HUES64 (cell line): ENCODE measurements at regions not wholly inside any gene's neighbourhood (a gene's known extent, or its start where the extent isn't known, plus 50 kb on each side); places are given as distances from the start of the nearest gene placed in this dataset.

Source experiments
- H3K27ac ChIP-seq: 2 replicates; pipeline ENCODE4 v1.7.0; 2013; ENCODE audit warnings: low read depth, low read length, inconsistent platforms
- H3K27me3 ChIP-seq: 2 replicates; pipeline ENCODE4 v1.6.1; 2013; ENCODE audit warnings: mild to moderate bottlenecking, low read length; ENCODE audit not compliant: insufficient read depth
- H3K36me3 ChIP-seq: 2 replicates; pipeline ENCODE4 v1.6.1; 2013; ENCODE audit warnings: mild to moderate bottlenecking, low read length; ENCODE audit not compliant: insufficient read depth
- H3K4me1 ChIP-seq: 2 replicates; pipeline ENCODE4 v1.6.1; 2013; ENCODE audit warnings: mild to moderate bottlenecking, low read length, moderate library complexity; ENCODE audit not compliant: insufficient read depth
- H3K4me3 ChIP-seq: 2 replicates; pipeline ENCODE4 v1.5.1; 2013; ENCODE audit warnings: mild to moderate bottlenecking, low read length, moderate library complexity
- H3K9ac ChIP-seq: 2 replicates; pipeline ENCODE4 v1.6.1; 2013; ENCODE audit warnings: mild to moderate bottlenecking, low read depth, low read length
- H3K9me3 ChIP-seq: 2 replicates; pipeline ENCODE4 v1.6.1; 2013; ENCODE audit warnings: low read depth, low read length; ENCODE audit not compliant: insufficient read depth
- WGBS: fragments of 150-250, 120-280 bp; methylation state at CpG from one replicate; pipeline ENCODE4 v1.1.7; 2013; ENCODE audit warnings: missing lambda C conversion rate; 5-methylcytosine and 5-hydroxymethylcytosine counted together

GRCh38 chr7:12882710-12883109, 195.3 kb downstream of the ARL4A start:
- Histone ChIP-seq H3K36me3 (no peaks in the 10 kb centered on the region), H3K4me1 (no peaks in the 10 kb centered on the region; the same call in 1 of the 2 replicates), H3K9ac (no peak overlapping the region), H3K9me3 (no peaks in the 10 kb centered on the region), H3K4me3 (no peak overlapping the region), H3K27me3 (no peaks in the 10 kb centered on the region), H3K27ac (no peak overlapping the region)
- 89% methylated on average over 1 of the region's 1 CpG for WGBS

DNA sequence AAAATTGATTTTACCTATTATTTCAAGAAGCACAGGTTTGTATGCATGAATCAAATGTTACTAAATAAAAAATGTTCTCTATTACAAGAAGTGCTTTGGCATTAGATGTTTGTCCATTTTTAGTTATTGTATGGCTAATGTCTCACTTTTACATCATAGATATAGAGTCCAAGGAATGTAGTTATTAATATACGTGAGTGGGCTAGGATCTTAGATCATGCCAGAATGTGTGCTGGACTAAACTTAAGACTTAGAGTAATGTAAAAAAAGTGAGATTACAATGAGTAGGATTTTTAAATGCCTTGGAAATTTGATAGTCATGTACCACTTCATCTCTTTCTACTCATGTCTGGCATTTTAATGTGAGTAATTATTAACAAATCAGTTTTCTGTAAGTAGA, 196.6 kb downstream of the ARL4A start:
- no peaks in the 10 kb centered on the region for H3K9me3 ChIP-seq
- no peaks in the 10 kb centered on the region; the same call in 1 of the 2 replicates for H3K4me1 ChIP-seq
- no peaks in the 10 kb centered on the region for H3K27me3 ChIP-seq
- no peaks in the 10 kb centered on the region for H3K36me3 ChIP-seq
- H3K4me3 ChIP-seq, result no peak overlapping the region
- H3K9ac ChIP-seq, result no peak overlapping the region
- H3K27ac ChIP-seq, result no peak overlapping the region
- WGBS, result 94% methylated on average over 1 of the region's 1 CpG

GRCh38 chr7:12884856-12885440, 197.5 kb downstream of the ARL4A start:
- whole genome bisulfite sequencing, result 85% methylated on average over 3 of the region's 3 CpGs
- Histone ChIP-seq H3K36me3 (no peaks in the 10 kb centered on the region), H3K4me1 (no peaks in the 10 kb centered on the region; the same call in 1 of the 2 replicates), H3K27me3 (no peaks in the 10 kb centered on the region), H3K4me3 (no peak overlapping the region), H3K9me3 (no peaks in the 10 kb centered on the region), H3K27ac (no peak overlapping the region), H3K9ac (no peak overlapping the region)

DNA sequence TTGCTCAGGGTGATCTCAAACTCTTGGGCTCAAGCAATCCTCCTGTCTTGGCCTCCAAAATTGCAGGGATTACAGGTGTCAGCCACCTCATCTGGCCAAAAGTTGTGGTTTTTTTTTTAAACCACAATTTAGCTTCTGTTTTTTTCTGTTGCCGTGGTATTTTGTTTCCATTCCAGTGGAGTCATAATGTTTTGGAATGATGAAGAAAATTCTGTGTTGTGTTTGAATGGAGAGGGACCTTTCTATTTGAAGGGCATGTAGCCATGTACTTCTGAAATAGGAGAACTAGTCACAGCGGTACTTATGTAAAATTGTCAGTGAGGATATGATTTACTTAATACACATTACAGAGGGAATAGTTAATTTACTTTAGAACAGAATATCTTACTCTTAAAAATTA, 201.3 kb downstream of the ARL4A start:
- Histone ChIP-seq H3K9ac (no peak overlapping the region), H3K36me3 (no peaks in the 10 kb centered on the region), H3K4me3 (no peak overlapping the region), H3K9me3 (no peaks in the 10 kb centered on the region), H3K27ac (no peak overlapping the region), H3K27me3 (no peaks in the 10 kb centered on the region), H3K4me1 (no peaks in the 10 kb centered on the region; the same call in 1 of the 2 replicates)
- WGBS, result 86% methylated on average over 1 of the region's 2 CpGs

DNA sequence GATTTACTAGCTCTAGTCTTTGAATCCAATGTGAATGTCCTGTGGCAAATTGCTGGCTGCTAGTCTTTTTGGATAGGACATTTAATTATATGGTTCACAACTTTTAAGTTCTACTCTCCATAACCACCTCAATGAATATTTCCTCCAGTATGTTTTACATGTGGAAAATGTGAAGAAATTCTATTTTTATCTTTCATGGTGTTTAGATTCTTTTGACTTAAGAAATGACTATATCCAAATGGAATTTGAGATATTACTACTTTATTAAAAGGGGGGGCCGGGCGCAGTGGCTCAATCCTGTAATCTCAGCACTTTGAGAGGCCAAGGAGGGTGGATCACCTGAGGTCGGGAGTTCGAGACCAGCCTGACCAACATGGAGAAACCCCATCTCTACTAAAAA, 202.0 kb downstream of the ARL4A start:
- Histone ChIP-seq H3K9me3 (no peaks in the 10 kb centered on the region), H3K36me3 (no peaks in the 10 kb centered on the region), H3K4me1 (no peaks in the 10 kb centered on the region; the same call in 1 of the 2 replicates), H3K27me3 (no peaks in the 10 kb centered on the region), H3K9ac (no peak overlapping the region), H3K4me3 (no peak overlapping the region), H3K27ac (no peak overlapping the region)
- WGBS, result 97% methylated on average over 4 of the region's 4 CpGs

DNA sequence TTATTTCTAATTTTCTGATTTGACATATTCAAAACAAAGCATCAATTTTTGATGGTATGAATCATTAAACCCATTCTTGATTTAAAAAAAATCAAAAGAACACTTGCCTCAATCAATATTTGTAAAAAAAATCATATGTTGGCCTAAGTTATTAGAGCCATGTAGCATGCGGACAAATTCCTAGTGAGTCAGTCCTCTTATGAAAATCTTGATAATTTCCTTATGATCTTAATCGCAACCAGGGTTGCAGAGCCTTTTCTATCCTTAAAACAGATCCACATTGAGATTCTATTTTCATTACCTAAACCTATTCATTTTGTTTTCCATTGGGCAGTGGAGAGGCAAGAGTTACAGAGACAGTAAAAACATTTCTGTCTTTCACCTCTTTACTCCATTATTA, 203.2 kb downstream of the ARL4A start:
- Histone ChIP-seq H3K27ac (no peak overlapping the region), H3K4me1 (no peaks in the 10 kb centered on the region), H3K9me3 (no peaks in the 10 kb centered on the region), H3K4me3 (no peak overlapping the region), H3K9ac (no peak overlapping the region), H3K36me3 (no peaks in the 10 kb centered on the region), H3K27me3 (no peaks in the 10 kb centered on the region)
- 98% methylated on average over 2 of the region's 2 CpGs for WGBS

DNA sequence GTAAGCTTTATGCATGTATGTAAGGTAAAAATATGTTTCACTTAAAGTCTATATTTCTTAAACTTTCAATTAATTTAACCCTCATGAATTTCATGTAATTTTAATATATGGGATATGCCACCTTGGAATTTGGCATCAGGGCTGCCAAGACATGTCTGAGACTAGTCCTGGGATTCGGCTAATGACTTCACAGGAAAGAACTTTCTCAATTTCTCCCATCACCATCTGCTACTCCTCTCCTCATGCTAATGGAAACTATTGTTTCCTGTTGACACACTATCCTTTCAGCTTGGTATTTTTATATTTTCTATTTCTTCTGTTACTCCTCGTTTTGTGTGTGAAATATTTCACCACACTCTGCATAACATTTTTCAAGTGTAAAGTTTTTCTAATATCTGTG, 205.9 kb downstream of the ARL4A start:
- Histone ChIP-seq H3K27ac (no peak overlapping the region), H3K9ac (no peak overlapping the region), H3K27me3 (no peaks in the 10 kb centered on the region), H3K4me1 (peaks cover 6% of the 10 kb centered on the region), H3K9me3 (no peaks in the 10 kb centered on the region), H3K36me3 (no peaks in the 10 kb centered on the region), H3K4me3 (no peak overlapping the region)
- WGBS, result 86% methylated on average over 1 of the region's 2 CpGs

DNA sequence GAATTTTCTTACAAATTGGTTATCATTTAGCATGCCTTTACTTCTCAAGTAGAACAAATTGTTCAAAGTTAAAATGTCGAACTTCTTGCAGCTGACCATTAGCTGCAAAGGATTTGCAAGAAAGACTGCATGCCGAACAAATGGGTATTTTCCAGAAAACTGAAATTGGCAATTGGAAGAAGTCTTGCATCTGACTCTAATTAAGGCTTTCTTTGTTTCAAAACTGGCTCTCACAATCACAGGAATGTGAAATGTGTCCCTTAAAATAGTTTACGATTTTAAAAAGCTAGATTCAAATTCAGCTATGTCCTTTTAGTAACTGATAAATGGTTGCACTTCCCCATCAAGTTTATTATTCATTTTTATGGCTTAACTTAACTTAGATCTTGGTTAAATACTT, 207.9 kb downstream of the ARL4A start:
- Histone ChIP-seq H3K27ac (no peak overlapping the region), H3K4me1 (peaks cover 6% of the 10 kb centered on the region), H3K4me3 (no peak overlapping the region), H3K9ac (no peak overlapping the region), H3K36me3 (no peaks in the 10 kb centered on the region), H3K27me3 (no peaks in the 10 kb centered on the region), H3K9me3 (no peaks in the 10 kb centered on the region)
- WGBS, result 99% methylated on average over 3 of the region's 3 CpGs

DNA sequence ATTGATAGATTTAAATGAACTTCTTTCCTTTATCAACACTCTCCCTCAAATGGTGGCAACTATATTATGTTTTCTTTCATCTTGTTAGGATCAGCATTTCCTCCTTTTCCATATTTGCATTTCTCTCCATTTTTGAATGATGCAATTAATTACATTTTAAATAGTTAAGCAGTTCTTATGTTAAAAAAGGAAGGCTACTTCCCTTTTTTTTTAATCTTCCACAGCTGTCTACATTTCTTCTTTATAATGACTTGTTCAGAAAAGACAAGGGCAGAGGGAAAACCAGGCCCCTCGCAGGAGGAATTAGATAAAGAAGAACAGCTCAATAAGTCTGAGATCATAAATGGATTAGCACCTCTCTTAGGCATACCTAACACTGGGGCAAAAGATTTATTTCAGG, 208.9 kb downstream of the ARL4A start:
- 88% methylated on average over 1 of the region's 1 CpG for WGBS

GRCh38 chr7:12898004-12898403, 210.6 kb downstream of the ARL4A start:
- peaks cover 6% of the 10 kb centered on the region for H3K4me1 ChIP-seq
- no peak overlapping the region for H3K27ac ChIP-seq
- no peak overlapping the region for H3K9ac ChIP-seq
- no peaks in the 10 kb centered on the region for H3K27me3 ChIP-seq
- H3K9me3 ChIP-seq, result no peaks in the 10 kb centered on the region
- WGBS, result 81% methylated on average over 2 of the region's 2 CpGs
- H3K4me3 ChIP-seq, result no peak overlapping the region
- no peaks in the 10 kb centered on the region for H3K36me3 ChIP-seq

More for the DNA sequence above, 208.9 kb downstream of the ARL4A start:
- no peaks in the 10 kb centered on the region for H3K9me3 ChIP-seq
- no peaks in the 10 kb centered on the region for H3K36me3 ChIP-seq
- H3K27ac ChIP-seq, result no peak overlapping the region
- no peaks in the 10 kb centered on the region for H3K27me3 ChIP-seq
- peaks cover 6% of the 10 kb centered on the region for H3K4me1 ChIP-seq
- no peak overlapping the region for H3K9ac ChIP-seq
- no peak overlapping the region for H3K4me3 ChIP-seq

DNA sequence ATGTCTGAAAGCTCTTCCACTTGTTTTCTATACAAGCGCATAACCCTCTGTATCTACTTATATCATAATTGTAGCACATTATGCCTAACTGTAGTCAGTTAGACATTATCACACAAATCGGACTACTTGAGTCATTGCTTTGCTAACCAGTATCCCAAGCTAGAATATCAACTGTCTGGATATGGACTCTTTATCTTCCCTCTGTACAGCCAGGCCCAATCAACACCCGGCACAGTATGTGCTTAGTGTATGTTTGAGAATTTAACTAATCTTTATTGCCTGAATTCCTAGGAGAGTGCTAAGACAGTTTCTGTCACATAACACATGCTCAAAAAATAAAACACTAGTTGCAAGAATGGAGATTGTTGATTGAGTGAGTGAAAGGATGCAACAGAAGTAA, 211.2 kb downstream of the ARL4A start:
- Histone ChIP-seq H3K27ac (no peak overlapping the region), H3K4me1 (peaks cover 6% of the 10 kb centered on the region), H3K4me3 (no peak overlapping the region), H3K9me3 (no peaks in the 10 kb centered on the region), H3K36me3 (no peaks in the 10 kb centered on the region), H3K9ac (no peak overlapping the region), H3K27me3 (no peaks in the 10 kb centered on the region)
- WGBS, result 88% methylated on average over 2 of the region's 3 CpGs

GRCh38 chr7:12905671-12906070, 218.2 kb downstream of the ARL4A start:
- no peak overlapping the region for H3K27ac ChIP-seq
- 98% methylated on average over 4 of the region's 5 CpGs for WGBS
- no peaks in the 10 kb centered on the region for H3K9me3 ChIP-seq
- H3K36me3 ChIP-seq, result no peaks in the 10 kb centered on the region
- H3K27me3 ChIP-seq, result no peaks in the 10 kb centered on the region
- no peaks in the 10 kb centered on the region for H3K4me1 ChIP-seq
- no peak overlapping the region for H3K4me3 ChIP-seq
- no peak overlapping the region for H3K9ac ChIP-seq
